GM12892 (cell line): ENCODE measurements at regions not wholly inside any gene's neighbourhood (a gene's known extent, or its start where the extent isn't known, plus 50 kb on each side); places are given as distances from the start of the nearest gene placed in this dataset.

Experiments
- DNase-seq: peaks from one replicate; pipeline ENCODE4 v3.0.0; 2011; ENCODE audit not compliant: insufficient read length
- FAIRE-seq: peaks from 2 replicates; lab custom pipeline; 2011; peaks lifted over from hg19 to GRCh38; lab: Jason Lieb, UNC
- POLR2A ChIP-seq: IDR thresholded peaks from 2 replicates; pipeline ENCODE4 v1.6.1; 2011; ENCODE audit warnings: low read depth, low read length, control low read depth
- POLR2AphosphoS5 ChIP-seq: IDR thresholded peaks from 2 replicates; pipeline ENCODE4 v1.6.1; 2011; ENCODE audit warnings: low read depth, low read length, control low read depth
- TAF1 ChIP-seq: IDR thresholded peaks from 2 replicates; pipeline ENCODE4 v1.6.1; 2011; ENCODE audit warnings: low read depth, mild to moderate bottlenecking, control low read depth, low read length, borderline replicate concordance

DNA sequence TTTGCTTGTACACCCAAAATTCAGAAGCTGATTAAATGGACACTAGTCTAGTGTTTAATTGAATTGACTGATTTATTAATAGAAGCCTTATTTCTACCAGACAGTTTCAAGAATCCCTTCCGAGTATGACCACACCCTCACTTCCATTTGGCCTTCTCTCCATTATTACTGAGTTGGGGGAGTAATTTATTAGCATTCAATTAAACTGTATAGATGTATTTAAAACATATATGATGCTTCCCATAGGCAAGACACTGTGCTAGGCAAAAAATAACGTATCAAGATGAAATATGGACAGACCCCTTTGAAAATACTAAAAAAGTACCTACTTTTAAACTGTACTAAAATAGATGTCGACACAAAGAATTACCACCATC is 112.9 kb upstream of the PHACTR1 start:
- TF ChIP-seq POLR2A (no peak), POLR2AphosphoS5 (no peak), TAF1 (no peak)
- no peak for DNase-seq
- no peak for FAIRE-seq

- DNase-seq (no peak), FAIRE-seq (peak; percentile 93)
- TF ChIP-seq TAF1, result no peak
These were observed 110.7 kb upstream of the PHACTR1 start for GRCh38 chr6:12605888-12606345.

DNA sequence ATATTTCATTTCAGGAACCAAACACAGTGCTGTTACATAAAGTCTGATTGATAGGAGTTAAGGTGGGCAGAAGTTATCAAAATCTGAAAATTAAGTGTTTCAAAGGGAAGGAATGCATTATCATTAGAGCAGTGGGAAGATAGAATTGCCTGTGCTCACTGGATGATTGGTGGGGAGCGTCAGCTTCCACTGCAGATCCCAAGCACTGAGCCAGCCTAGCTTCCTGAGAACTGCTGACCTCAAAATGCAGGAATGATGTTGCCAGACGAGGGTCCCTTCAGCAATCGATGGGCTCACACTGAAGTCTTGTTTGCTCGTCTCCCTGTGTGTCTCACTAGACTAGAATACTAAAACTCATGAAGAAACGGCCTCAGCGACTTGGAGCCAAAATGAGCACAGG is 110.0 kb upstream of the PHACTR1 start:
- peak; percentile 66 for FAIRE-seq
- TF ChIP-seq POLR2A, result no peak
- no peak for TF ChIP-seq POLR2AphosphoS5
- TF ChIP-seq TAF1, result no peak
- DNase-seq, result no peak

- FAIRE-seq (peak; percentile 92), DNase-seq (no peak)
- TF ChIP-seq POLR2AphosphoS5, result no peak
- TF ChIP-seq POLR2A, result no peak
- no peak for TF ChIP-seq TAF1
These were observed 108.3 kb upstream of the PHACTR1 start for GRCh38 chr6:12608016-12608860.

- no peak for DNase-seq
- FAIRE-seq, result no peak
- TF ChIP-seq POLR2A (no peak), TAF1 (no peak), POLR2AphosphoS5 (no peak)
These were observed 107.7 kb upstream of the PHACTR1 start for GRCh38 chr6:12608874-12609273.

DNA sequence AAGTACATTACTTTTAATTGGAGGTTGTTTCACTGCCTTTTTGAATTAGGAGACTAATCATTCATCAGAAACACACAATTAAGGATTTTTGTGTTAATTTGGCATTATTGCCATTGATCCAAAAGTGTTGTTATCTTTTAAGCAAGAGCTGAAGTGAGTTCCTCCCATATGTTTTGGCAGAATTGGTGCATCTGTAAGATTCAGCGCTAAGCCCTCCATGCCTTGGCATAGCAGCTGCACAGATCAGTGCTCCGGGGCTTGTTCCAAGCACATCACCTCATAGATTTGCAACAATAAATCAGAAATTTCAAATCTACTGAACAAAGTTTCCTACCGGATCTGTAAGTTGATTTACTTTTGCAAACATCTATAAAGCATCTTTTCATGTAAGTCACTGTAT is 106.8 kb upstream of the PHACTR1 start:
- DNase-seq (no peak), FAIRE-seq (no peak)
- TF ChIP-seq POLR2AphosphoS5 (no peak), POLR2A (no peak), TAF1 (no peak)

GRCh38 chr6:12610862-12611261 is 105.7 kb upstream of the PHACTR1 start:
- DNase-seq, result no peak
- no peak for FAIRE-seq
- TF ChIP-seq POLR2A (no peak), POLR2AphosphoS5 (no peak), TAF1 (no peak)

GRCh38 chr6:12613811-12614210 is 102.8 kb upstream of the PHACTR1 start:
- DNase-seq (no peak), FAIRE-seq (no peak)
- TF ChIP-seq POLR2A (no peak), POLR2AphosphoS5 (no peak), TAF1 (no peak)

GRCh38 chr6:12614456-12614855 is 102.1 kb upstream of the PHACTR1 start:
- no peak for FAIRE-seq
- TF ChIP-seq POLR2A (no peak), TAF1 (no peak), POLR2AphosphoS5 (no peak)
- DNase-seq, result no peak

DNA sequence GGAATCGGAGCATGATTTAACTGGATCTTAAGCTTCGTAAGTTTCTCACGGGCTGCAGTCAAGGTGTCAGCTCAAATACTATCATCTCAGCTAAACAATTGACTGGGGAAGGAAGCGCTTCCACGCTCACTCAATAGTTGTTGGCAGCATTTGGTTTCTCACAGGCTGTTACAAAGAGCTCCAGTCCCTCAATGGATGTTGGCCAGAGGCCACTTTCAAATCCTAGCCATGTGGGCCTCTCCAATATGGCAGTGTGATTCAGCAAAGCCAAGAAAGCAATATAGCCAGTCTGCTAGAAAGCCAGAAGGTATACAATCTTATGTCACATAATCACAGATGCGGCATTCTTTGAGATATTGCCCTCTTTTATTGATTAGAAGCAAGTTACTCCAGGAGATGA is 98.3 kb upstream of the PHACTR1 start:
- TF ChIP-seq POLR2A (no peak), POLR2AphosphoS5 (no peak), TAF1 (no peak)
- DNase-seq (no peak), FAIRE-seq (peak; percentile 60)

- TF ChIP-seq POLR2A (no peak), POLR2AphosphoS5 (no peak), TAF1 (no peak)
- no peak for FAIRE-seq
These were observed 94.8 kb upstream of the PHACTR1 start for GRCh38 chr6:12621754-12622153.

GRCh38 chr6:12622566-12622965 is 94.0 kb upstream of the PHACTR1 start:
- FAIRE-seq (no peak), DNase-seq (no peak)
- TF ChIP-seq TAF1 (no peak), POLR2AphosphoS5 (no peak), POLR2A (no peak)

More at GRCh38 chr6:12621754-12622153, 94.8 kb upstream of the PHACTR1 start:
- DNase-seq, result no peak
